ENCODE measurements at regions not wholly inside any gene's neighbourhood (a gene's known extent, or its start where the extent isn't known, plus 50 kb on each side); places are given as distances from the start of the nearest gene placed in this dataset.

DNA sequence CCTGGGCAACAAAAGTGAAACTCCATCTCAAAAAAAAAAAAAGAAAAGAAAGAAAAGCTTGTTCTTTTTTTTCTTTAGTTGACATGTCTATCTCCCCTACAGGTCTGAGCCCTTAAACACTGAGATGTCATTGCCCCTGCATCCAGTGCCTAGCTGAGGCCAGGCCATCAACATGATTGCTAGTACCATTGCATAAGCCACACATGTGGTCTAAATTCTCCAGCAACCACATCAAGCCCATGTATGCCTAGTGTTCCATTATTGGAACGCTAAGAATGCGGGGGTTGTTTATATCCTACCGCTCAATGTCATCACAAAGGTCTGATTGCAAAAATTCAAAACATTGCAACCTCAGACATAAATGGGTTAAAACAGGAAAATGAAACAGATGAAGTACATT lies 62.7 kb downstream of the NPTX2 start:
- DNase-seq: no peak

DNA sequence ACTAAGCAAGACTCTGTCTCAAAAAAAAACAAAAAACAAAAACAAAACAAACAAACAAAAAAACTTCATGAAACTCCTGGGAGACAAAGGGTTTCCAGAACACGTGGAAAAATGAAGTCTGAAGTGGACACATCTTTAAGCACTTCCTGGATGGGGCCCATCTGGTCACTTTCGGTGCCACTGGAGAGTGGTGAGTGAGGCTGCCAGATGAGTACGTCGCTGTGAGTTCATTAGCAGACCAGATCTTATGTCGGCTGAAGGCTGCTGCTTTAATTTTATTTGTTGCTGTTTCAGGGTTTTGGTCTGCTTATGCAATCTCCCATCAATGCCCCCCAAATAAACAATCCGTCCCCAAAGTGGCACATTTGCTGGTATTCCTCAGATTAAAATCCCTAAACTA lies 64.4 kb downstream of the NPTX2 start:
- no peak for DNase-seq

DNA sequence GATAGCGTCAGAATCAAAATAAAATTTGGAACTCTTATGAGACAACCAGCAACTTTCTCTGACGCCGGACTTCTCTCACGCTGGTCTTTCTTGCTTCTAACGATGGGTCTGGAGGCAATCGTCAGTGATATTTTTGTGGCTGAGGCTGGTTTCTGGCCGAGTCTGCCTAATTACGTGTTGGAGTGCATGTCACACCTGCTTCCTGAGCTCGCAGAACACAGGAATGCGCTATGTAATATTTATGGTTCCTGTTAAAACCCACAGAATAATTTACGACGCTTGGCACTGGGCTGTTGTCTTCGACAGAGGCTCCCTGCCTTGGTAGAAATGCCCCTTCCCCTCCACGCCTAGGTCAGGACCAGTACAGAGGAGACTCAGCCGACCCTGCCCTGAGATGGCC lies 64.9 kb downstream of the NPTX2 start:
- DNase-seq: peak; percentile 10

DNA sequence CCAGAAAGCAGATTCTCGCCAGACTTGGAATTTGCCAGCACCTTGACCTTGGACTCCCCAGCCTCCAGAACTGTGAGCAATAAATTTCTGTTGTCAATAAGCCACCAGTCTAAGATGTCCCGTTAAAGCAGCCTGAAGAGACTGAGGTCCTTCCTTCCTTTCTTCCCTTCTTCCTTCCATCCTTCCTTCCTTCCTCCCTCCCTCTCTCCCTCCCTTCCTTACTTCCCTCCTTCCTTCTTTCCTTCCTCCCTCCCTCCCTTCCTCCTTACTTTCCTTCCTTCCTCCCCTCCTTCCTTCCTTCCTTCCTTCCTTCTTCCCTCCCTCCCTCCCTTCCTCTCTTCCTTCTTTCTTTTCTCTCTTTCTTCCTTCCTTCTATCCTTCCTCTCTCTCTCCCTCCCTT lies 66.4 kb downstream of the NPTX2 start:
- DNase-seq: no peak

DNA sequence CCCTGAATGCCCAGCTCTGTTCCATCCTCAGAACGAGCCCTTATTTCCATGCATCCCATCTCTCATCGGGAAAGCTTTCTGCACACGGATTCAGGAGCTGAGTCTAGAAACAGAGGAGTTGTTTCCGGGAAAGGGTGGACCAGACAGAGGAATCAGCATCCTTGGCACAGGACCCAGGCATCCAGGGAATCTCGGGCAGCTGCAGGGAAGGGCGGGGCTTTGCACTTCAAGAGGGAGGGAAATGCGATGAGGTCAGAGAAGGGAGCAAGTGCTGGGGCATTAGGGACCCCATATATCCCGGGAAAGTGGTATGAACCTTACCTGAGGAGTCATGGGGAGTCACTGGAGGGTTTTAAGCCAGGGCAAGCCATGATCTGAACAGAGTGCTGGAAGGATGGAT lies 68.5 kb downstream of the NPTX2 start:
- no peak for DNase-seq

DNA sequence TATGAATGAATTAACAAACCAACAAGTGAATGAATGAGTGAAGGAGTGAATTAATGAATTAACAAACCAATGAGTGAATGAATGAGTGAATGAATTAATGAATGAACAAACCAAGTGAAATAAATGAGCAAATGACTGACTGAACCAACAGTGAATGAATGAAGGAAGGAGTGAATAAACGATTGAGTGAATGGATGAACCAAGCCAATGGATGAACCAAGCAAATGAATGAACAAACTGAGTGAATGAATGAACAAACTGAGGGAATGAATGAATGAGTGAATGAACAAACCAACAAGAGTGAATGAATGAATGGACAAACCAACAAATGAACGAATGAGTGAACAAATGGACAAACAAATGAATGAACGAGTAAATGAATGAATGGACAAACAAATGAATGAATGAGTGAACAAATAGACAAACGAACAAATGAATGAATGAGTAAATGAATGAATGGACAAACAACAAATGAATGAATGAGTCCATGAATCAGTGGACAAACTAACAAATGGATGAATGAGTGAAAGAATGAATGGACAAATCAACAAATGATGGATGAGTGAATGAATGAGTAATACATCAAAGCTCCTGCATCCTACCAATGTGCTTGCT lies 69.5 kb downstream of the NPTX2 start:
- DNase-seq: no peak

DNA sequence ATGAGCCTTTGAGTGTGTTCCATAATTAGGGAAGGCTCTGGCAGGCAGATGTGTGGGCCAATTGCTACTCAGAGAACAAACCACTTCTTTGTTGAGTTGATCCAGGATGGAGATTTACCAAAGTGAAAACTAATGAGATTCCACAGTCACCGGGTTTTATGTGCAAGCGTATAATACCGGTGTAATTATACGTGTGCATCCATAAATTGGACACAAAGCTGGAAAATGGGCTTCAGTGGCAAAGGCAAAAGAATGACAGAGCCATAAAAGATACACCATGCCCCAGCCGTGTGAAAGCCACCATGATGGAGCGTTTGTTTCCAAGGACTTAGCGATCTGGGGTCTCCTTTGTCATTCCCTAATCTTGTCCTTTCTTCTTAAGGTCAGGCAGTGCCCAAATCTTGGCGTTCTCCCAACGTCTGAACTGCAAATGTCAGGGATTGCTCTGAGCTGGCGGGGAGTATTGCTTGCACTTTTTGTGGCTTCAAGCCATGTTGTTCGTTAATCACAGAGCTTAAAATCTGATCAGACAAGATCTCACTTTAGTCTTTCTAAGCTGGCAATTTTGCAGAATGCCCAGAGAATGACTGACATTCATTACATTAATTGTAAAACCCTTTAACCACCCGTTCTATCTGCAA lies 70.1 kb downstream of the NPTX2 start:
- DNase-seq: no peak

DNA sequence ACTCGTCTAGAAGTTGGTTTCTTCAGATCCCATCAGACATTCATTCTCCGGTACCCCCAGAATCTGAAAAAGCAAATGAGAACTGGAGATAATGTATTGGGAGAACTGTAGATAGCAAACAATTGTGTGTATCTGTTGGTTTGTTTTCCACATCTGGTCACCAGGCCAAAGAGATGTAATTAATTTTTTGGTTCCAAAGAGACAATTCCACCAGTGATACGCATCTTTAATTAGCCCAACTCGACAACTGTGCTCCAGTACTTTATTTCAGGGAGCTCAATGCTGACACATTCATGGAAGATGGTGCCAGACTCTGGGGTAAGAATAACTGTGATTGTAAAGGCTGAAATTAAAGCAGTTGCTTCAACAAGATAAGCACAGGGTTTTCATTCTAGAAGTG lies 74.5 kb downstream of the NPTX2 start:
- DNase-seq: no peak

DNA sequence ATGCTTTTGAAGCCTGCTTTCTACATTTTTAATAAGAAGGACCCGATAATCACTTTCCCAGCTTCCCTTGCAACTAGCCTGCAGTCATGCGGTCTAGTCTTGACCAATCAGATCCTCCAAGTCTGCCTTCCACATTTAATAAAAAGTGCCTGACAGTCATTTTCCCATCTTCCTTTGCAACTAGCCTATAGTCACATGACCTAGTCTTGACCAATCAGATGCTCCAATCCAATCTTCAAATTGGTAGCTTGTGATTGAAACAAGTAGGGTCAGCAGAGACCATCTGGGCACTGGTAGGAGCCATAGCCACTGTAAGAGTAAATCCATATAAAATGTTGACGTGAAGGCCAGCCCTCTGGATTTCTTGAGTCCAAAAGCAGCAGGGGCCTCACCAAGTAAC lies 80.0 kb downstream of the NPTX2 start:
- no peak for DNase-seq

DNA sequence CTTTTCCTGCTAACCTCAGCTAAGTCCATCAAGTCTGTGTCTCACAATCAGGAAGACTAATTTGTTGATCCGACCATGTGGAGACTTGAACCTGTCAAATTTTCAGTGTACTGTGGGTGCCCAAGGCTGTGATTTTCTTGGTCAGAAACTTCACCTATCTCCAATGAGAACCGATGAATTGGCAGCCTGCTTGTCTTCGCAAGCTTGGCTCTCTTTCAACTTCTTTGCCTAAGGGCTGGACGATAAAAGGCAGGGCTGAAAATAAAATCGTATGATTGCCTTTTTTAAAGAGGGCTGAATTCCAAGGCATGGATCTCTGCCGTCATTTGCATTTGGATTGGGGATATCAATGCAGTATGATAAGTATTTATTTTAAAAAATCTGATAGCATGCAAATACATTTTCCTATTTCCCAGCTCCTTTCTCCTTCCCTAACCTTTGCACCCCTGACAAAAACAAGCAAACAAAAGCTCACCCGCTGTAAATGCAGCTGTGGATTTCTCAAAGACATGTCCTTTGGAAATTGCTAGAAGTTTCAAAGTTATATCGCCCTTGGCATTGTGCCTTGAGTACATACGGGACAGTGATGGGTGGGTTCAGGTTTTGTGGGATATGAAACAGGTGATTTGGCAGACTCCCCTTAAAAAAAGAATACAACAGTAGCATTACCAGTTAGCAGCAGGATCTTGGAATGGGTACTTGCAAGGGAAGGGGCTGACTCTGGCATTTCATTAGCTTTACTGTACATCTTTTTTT lies 80.6 kb downstream of the NPTX2 start:
- no peak for DNase-seq

DNA sequence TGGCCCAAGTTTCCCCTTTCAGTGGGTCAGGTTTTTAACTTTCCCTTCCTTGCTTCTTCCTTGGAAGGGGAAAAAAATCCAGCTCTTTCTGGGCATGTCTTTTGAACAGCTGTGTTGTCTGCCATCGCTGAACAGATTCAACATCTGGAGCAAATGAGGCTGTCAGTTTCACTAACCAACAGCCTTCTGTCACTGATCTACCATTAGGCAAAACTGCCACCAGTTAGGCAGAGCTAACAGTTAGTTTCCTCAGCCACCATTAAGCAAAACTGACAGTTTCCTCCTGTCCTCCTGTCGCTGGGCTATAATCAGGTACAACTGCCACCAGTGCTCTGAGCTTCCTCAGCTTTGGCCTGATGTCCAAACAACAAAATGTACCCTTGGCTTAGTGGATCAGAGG lies 81.9 kb downstream of the NPTX2 start:
- no peak for DNase-seq

DNA sequence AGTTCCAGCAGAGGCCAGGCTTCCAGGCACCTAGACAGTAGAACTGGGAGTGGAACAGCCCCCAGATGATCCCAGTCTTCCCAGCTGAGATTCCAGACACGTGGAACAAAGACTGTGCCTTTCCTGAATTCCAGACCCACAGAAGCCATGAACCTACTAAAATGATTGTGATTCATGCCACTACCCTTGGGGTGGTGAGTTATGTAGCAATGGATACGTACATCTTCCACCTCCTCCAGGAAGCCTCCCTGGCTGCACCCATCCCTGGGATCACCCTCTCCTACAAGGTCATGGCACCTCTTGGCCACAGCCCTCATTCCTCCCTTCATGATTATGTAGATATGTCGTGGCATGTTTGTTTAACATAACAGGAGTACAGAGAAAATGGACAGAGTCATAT lies 83.4 kb downstream of the NPTX2 start:
- no peak for DNase-seq

DNA sequence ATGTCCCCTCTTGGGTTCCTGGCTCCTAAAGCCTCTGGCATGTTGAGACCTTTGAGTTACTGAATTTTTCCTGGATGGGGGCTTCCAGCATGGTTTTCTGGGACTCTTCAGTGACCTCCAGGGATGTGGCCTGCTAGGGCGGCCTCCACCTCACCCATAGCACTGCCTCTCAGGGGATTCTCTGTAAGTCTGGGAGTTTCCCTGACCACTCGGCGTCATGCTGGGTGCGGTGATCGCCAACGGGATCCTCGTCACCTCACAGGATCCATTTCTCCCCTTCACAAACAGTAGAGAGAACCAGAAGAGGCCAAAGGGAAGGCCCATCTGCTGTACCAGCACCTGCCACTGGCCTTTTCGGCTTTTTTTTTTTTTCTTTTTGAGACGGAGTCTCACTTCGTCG lies 84.3 kb downstream of the NPTX2 start:
- no peak for DNase-seq

DNA sequence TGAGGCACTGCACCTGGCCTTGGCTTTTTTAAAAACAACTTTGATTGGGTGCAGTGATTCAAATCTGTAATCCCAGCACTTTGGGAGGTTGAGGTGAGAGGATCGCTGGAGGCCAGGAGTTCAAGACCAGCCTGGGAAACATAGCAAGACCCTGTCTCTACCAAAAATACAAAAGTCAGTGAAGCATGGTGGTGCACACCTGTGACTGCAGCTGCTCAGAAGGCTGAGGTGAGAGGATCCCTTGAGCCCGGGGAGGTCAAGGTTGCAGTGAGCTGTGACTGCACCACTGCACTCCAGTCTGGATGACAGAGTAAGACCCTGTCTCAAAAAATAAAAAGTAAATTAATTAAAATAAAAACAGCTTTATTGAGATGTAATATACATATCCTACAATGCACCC lies 84.9 kb downstream of the NPTX2 start:
- no peak for DNase-seq

DNA sequence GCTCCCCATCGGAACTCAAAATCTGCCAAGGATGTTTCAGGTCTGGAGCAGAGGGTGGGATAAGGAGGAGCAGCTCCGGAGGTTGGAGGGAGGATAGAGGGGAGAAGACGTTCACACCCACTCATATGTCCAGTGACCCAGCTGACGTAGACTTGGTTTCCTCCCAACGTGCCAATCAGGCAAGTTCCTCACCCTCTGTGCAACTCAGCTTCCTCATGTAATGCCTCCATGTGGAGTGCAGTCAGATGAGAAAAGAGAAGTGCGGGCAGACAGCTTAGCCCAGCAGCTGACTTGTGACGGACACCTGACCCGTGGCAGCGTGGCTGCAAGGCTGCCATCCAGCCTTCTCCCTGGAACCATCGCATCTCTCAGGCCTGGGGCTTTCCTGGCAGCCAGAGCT lies 86.8 kb downstream of the NPTX2 start:
- DNase-seq: no peak

DNA sequence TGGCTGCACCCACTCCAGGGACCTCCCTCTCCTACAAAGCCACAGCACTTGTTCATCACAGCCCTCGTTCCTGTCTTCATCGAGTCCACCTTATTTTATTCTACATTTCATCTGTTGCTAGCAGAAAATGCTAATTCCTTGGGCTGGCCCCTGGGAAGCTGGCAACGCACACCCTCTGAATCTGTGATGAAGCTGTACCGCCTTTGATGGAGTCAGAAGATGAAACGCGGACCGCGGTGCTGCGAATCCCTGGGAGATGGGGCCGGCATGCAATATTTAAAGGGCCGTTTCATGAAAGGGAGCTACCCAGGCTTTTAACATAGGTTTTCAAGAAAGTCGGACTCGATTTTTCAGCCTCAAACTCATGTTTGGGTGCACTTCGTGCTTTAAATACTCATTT lies 88.5 kb downstream of the NPTX2 start:
- no peak for DNase-seq

DNA sequence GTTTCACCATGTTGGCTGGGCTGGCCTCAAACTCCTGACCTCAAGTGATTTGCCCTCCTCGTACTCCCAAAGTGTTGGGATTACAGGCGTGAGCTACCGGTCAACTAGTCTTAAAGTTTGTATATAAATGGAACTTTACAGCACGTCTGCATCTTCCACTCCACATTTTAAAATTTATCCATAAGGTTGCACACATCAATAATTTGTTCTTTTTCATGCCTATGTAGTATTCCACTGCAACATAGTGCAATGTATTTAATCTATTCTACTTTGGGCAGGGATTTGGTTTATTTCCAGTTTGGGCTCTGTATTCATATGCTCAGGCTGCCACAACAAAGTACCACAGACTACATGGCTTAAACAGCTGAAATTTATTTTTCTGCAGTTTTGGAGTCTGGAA lies 90.0 kb downstream of the NPTX2 start:
- DNase-seq: no peak

DNA sequence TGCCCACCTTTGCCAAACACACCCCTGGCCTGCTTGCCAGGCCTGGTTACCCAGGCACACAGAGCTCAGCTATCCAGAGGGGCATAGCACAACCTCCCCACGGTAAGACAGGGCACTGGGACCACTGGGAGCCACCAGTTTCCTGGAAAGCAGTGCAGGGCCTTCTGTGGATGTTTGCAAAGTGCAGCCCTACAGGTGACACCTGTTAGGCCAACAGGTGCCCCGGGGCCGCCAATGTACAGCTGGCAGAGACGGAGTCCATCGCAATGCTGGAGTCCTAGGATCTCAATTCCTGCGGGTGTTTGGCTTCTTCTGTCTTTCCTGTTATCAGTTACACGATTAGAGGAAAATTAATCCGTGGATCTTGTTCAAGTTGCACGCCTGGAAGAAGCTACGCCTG lies 94.9 kb downstream of the NPTX2 start:
- no peak for DNase-seq

DNA sequence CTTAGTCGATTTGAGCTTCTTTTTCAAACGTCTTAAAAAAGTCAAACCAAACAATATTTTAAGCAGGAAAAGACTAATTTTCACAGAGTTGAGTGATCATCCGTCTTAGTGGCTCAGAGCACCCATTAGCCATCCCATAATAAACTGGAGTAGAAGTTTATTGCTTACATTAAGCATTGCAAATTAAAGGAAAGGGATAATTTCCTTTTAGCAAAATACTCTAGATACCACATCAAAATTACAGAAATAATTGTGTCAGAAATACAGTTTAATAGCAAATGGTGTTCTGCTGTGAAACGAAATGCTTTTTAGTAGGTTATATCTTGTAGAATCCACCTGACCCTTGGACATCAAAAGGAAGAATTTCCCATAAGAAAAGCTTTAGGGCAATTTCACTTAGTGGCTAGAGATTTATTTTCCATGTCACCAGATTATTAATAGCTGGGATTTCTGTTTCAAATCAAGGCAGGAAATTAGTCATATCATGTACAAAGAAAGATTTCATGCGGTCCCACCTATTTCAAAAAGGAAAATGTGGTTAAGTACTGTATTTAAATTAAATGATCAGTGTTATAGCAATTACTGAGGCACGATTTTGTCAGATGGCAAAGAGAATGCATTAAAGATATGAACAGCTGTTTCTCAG lies 96.2 kb downstream of the NPTX2 start:
- no peak for DNase-seq

DNA sequence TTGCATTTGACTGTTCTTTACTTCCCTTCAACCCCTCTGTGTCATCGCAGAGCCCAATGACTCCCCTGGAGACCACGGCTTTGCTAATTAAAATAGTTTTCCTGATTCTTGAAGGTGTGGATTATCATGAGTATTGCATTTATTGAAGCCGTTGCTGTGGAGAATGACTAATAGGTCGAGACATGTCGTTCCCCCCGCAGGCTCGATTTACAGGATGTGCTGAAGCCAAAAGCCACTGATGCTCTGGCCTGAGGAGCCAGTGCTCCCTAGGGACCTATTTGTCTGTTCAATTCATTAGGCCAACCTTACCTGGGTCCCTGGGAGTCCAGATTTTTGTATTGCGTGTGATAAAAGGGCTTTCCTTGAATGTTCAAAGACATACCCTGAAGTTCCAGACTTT lies 102.3 kb downstream of the NPTX2 start:
- DNase-seq: no peak

DNA sequence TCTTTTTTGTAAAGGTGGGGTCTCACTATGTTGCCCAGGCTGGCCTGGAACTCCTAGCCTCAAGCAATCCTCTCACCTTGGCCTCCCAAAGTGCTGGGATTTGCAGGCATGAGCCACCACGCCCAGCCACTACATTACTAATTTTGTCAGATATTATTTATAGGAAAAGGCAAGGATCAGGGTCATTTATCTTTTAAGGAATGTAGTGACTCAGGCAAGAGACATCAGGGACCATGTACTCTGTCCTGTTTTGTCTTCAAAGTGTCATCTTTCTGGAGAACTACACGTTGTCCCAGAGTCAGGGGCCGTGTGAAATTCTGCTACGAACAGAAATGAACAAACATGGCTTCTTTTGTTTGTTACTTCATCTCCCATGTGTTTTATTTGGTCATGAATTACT lies 105.3 kb downstream of the NPTX2 start:
- no peak for DNase-seq

DNA sequence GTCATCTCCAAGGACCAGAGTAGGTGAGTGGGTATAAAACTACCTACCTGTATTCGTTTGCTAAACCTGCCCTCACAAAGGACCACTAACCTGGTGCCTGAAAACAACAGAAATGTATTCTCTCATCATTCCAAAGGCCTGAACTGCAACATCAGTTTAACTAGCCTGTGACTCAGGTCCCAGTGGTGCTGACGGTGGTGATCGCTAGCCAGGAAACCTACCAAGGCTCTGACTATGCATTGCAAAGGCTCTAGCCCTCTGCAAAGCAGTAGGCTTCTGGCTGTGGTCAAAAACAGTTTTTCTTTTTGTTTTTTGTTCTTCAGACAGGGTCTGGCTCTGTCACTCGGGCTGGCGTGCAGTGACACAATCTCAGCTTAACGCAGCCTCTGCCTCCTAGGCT lies 107.5 kb downstream of the NPTX2 start:
- no peak for DNase-seq

DNA sequence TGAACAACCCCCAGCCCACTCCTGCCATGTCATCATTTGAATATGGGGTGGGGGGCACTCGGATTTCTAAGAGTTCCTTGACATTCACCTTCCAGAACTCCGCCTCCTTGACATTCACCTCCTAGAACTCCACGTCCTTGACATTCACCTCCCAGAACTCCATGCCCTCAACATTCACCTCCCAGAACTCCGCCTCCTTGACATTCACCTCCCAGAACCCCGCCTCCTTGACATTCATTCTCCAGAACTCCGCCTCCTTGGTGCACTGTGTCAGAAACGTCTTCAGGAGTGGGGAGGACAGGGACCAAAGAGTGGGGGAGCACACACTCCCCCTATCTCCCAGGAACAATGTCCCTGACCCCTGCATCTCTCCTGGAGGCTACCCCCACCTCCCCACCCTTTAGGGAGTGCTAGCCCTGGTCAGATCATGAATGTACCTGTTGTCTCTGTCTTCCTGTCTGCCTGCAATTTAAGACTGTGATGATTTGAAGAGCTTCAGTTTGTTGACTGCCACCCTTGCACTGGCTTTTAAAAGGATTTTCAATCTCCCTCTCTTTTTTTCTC lies 110.1 kb downstream of the NPTX2 start:
- DNase-seq: no peak

DNA sequence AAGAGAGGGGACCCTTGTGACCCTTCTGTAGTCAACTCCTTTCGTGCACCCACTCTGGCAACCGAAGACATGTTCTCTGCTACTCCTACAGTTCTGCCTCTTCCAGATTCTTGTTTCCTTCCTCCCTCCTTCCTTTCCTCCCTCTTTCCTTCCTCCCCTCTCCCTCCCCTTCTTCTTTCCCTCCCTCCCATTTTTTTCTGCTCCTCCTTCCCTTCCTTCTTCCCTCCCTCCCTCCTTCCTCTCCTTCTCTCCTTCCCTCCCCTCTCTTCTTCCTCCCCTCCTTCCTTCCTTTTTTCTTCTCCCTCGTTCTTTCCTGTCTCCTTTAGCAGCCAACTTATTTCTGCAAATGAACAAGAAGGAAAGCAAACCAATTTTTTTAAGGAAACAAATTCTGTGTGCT lies 111.5 kb downstream of the NPTX2 start:
- no peak for DNase-seq
